ENCODE measurements at regions not wholly inside any gene's neighbourhood (a gene's known extent, or its start where the extent isn't known, plus 50 kb on each side); places are given as distances from the start of the nearest gene placed in this dataset.

GRCh38 chr11:131300439-131300717, 70.0 kb upstream of the NTM start:
- no peak for TF ChIP-seq CTCF (IDR thresholded peaks at IDR 0.05)
- Histone ChIP-seq H3K27ac (no peak overlapping the region), H3K27me3 (no peaks in the 10 kb centered on the region), H3K4me3 (no peak overlapping the region), H3K36me3 (no peaks in the 10 kb centered on the region), H3K9ac (ENCODE audit: low read depth in 2 of 2, low read length in 2 of 2) (no peak overlapping the region), H3K4me1 (no peaks in the 10 kb centered on the region), H3K9me3 (no peaks in the 10 kb centered on the region)
- no peak for DNase-seq
- intact Hi-C loops (cut with DNase I), result no loop called here

- Histone ChIP-seq H3K27me3 (no peaks in the 10 kb centered on the region), H3K9me3 (no peaks in the 10 kb centered on the region), H3K36me3 (no peaks in the 10 kb centered on the region), H3K9ac (ENCODE audit: low read depth in 2 of 2, low read length in 2 of 2) (no peak overlapping the region), H3K27ac (no peak overlapping the region), H3K4me1 (no peaks in the 10 kb centered on the region), H3K4me3 (no peak overlapping the region)
- intact Hi-C loops (cut with DNase I), result no loop called here
- DNase-seq, result no peak
- no peak for TF ChIP-seq CTCF (IDR thresholded peaks at IDR 0.05)
Measured at GRCh38 chr11:131301306-131301705, 69.1 kb upstream of the NTM start.

DNA sequence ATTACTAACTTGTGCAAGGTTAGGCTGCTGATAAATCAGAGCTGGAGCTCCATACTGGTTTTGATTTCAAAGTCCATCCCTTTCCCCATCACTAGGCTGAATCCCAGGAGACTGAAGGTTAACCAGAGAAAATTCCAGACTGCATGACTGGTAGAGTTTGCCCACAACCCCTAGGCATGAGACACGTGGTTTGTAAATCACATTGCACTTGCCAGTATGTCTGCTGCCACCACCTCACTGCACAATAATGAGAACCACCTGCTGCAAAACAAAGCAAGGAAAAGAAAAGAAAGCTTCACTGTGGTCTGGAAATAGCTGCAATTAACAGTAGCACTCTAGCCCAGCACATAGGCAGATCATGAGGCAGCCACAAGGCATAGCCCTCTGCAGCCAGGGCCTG, 67.6 kb upstream of the NTM start:
- no peaks in the 10 kb centered on the region for H3K9me3 ChIP-seq
- intact Hi-C loops (cut with DNase I), result no loop called here
- no peak overlapping the region for H3K9ac ChIP-seq (ENCODE audit: low read depth in 2 of 2, low read length in 2 of 2)
- no peaks in the 10 kb centered on the region for H3K4me1 ChIP-seq
- H3K27ac ChIP-seq, result no peak overlapping the region
- no peaks in the 10 kb centered on the region for H3K27me3 ChIP-seq
- no peak overlapping the region for H3K4me3 ChIP-seq
- no peak for TF ChIP-seq CTCF (IDR thresholded peaks at IDR 0.05)
- no peak for DNase-seq
- no peaks in the 10 kb centered on the region for H3K36me3 ChIP-seq

- intact Hi-C loops (cut with DNase I), result no loop called here
- Histone ChIP-seq H3K9me3 (no peaks in the 10 kb centered on the region), H3K27ac (no peak overlapping the region), H3K9ac (ENCODE audit: low read depth in 2 of 2, low read length in 2 of 2) (no peak overlapping the region), H3K27me3 (no peaks in the 10 kb centered on the region), H3K4me3 (no peak overlapping the region), H3K36me3 (no peaks in the 10 kb centered on the region), H3K4me1 (no peaks in the 10 kb centered on the region)
- DNase-seq, result no peak
- TF ChIP-seq CTCF (IDR thresholded peaks at IDR 0.05), result no peak
Measured at GRCh38 chr11:131303611-131304119, 66.8 kb upstream of the NTM start.

DNA sequence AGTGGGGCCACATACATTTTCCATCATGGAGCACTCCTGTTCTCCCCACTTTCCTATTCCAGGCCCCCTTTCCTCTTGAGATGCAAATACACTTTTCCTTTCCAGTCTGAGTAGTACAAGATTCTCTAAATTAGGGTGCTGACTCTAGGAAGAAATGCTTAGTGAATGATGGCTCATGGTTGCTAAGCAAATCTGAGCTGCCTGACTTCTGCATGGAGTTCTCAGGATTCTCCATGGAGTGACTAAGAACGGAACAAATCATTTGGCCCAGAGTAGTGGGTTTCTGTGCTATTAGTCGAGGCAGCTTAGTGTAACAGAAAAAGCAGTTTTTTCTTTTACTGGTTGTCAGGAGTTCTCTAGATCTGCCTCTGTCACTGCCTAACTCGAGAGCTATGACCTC, 65.4 kb upstream of the NTM start:
- no peaks in the 10 kb centered on the region for H3K36me3 ChIP-seq
- no peaks in the 10 kb centered on the region for H3K9me3 ChIP-seq
- no peak overlapping the region for H3K9ac ChIP-seq (ENCODE audit: low read depth in 2 of 2, low read length in 2 of 2)
- H3K27me3 ChIP-seq, result no peaks in the 10 kb centered on the region
- no peak for DNase-seq
- H3K4me1 ChIP-seq, result no peaks in the 10 kb centered on the region
- H3K4me3 ChIP-seq, result no peak overlapping the region
- intact Hi-C loops (cut with DNase I), result no loop called here
- no peak for TF ChIP-seq CTCF (IDR thresholded peaks at IDR 0.05)
- H3K27ac ChIP-seq, result no peak overlapping the region

DNA sequence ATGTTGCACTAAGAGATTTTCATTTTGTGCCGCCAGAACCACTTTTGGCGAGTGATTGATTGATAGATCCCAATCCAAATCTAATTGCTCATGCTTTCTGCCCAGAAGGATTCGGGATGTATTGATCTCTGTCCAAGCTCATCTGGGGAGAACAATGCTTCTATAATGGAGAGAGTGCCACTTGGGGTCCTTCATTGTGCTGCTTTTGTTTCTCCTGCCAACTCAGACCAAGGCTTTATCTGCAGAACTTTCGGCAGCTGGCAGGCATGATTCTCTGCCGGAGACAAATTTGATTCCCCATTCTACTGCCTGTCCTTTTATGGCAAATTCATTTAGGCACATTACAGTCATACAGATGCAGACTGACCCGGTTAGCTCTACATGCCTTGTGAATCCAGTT, 62.9 kb upstream of the NTM start:
- no peak overlapping the region for H3K9ac ChIP-seq (ENCODE audit: low read depth in 2 of 2, low read length in 2 of 2)
- no peak for DNase-seq
- intact Hi-C loops (cut with DNase I), result no loop called here
- no peaks in the 10 kb centered on the region for H3K9me3 ChIP-seq
- no peak for TF ChIP-seq CTCF (IDR thresholded peaks at IDR 0.05)
- no peak overlapping the region for H3K27ac ChIP-seq
- H3K36me3 ChIP-seq, result no peaks in the 10 kb centered on the region
- no peaks in the 10 kb centered on the region for H3K4me1 ChIP-seq
- H3K27me3 ChIP-seq, result no peaks in the 10 kb centered on the region
- no peak overlapping the region for H3K4me3 ChIP-seq
